ENCODE measurements at regions not wholly inside any gene's neighbourhood (a gene's known extent, or its start where the extent isn't known, plus 50 kb on each side); places are given as distances from the start of the nearest gene placed in this dataset.

DNA sequence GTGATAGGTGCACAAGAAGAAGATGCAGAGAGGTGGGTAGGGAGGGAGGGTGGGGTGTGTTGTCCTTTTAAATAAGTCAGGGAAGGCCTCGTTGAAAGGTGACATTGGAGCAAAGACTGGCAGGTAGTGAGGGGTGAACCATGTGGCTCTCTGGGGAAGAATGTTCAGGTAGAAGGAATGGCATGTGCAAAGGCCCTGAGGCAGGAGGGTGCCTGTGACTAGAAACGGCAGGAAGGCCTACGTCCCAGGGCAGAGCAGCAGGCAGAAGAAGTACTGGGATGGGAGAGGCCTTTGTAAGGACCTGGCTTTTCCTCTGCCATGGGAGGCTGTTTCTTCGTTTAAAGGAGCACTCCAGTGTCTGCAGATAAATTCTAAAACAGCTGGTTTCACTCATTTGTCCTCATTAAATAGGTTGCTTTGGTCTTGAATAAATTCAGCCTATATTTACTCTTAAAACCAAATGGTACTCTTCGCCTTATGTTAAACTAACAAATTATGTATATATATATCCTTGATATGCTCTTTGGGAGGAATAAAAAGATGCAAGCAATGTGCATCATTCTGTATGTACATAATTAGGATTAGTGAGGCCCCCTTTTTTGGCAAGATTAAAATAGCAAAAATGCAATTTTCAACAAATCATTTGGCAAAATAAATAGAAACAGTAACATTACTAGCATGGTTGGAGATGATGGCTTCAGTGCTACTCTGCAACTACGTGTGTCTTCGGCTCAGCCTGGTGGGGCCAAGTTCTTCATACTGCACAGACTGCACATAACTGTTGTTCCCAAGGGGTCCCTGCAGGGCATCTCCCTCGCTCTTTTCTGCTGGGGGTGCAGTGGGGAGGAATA is 151.4 kb downstream of the KLF13 start:
- H3K4me1 ChIP-seq (ENCODE audit: insufficient read depth, poor library complexity, severe bottlenecking): no peaks in the 10 kb centered on the region
- no peak overlapping the region for H3K27ac ChIP-seq (ENCODE audit: poor library complexity, severe bottlenecking)
- H3K4me3 ChIP-seq (ENCODE audit: severe bottlenecking): no peak overlapping the region
- peak; percentile 45 for DNase-seq (ENCODE audit: low spot score)
- no peak for TF ChIP-seq CTCF (IDR thresholded peaks at IDR 0.05; ENCODE audit: poor library complexity, severe bottlenecking)
- no peaks in the 10 kb centered on the region for H3K9me3 ChIP-seq (ENCODE audit: severe bottlenecking)
- peaks cover 14% of the 10 kb centered on the region for H3K27me3 ChIP-seq (ENCODE audit: insufficient read depth, poor library complexity, severe bottlenecking)
- no peak for ATAC-seq (ENCODE audit: low read depth)
- H3K36me3 ChIP-seq (ENCODE audit: low read depth): no peaks in the 10 kb centered on the region

- Histone ChIP-seq H3K9me3 (ENCODE audit: severe bottlenecking) (no peaks in the 10 kb centered on the region), H3K36me3 (ENCODE audit: low read depth) (no peaks in the 10 kb centered on the region), H3K4me3 (ENCODE audit: severe bottlenecking) (no peak overlapping the region), H3K27ac (ENCODE audit: poor library complexity, severe bottlenecking) (no peak overlapping the region), H3K4me1 (ENCODE audit: insufficient read depth, poor library complexity, severe bottlenecking) (no peaks in the 10 kb centered on the region), H3K27me3 (ENCODE audit: insufficient read depth, poor library complexity, severe bottlenecking) (peaks cover 14% of the 10 kb centered on the region)
- DNase-seq (ENCODE audit: low spot score) (peak; percentile 56), ATAC-seq (ENCODE audit: low read depth) (no peak)
- TF ChIP-seq CTCF (IDR thresholded peaks at IDR 0.05; ENCODE audit: poor library complexity, severe bottlenecking): no peak
Measured at GRCh38 chr15:31478702-31479221, 152.1 kb downstream of the KLF13 start.

DNA sequence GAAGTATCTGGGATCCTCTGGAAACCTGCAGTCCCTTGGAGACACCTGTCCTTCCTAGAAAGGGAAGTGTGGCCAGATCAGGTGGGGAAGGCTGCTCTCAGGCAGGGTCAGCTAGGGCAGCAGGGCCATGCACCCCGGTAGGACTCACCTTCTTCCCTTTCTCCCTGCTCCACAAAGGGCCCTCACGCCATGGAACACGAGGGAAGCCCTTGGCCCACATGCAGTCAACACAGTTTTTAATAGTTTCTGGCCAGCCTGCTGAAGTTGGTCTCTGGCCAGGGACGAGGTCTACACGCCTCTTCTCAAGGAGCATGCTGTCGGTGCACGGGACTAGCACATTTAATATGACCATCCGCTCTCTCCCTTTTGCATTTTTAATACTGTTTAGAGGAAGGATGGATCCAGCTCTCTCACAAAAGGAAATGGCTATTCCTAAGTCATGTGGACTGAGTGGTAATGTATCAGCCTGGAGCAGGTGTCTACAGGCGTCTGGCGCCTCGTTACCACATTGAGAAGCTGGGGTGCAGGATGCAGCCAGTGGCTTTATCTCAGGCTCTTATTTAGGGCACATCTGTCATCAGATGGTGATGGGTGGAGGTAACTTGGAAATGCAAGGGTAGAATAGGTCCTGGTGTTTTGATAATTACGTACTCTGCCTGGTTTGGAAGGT is 153.9 kb downstream of the KLF13 start:
- Histone ChIP-seq H3K4me3 (ENCODE audit: severe bottlenecking) (no peak overlapping the region), H3K9me3 (ENCODE audit: severe bottlenecking) (no peaks in the 10 kb centered on the region), H3K4me1 (ENCODE audit: insufficient read depth, poor library complexity, severe bottlenecking) (no peaks in the 10 kb centered on the region), H3K36me3 (ENCODE audit: low read depth) (no peaks in the 10 kb centered on the region), H3K27me3 (ENCODE audit: insufficient read depth, poor library complexity, severe bottlenecking) (peaks cover 14% of the 10 kb centered on the region), H3K27ac (ENCODE audit: poor library complexity, severe bottlenecking) (no peak overlapping the region)
- DNase-seq (ENCODE audit: low spot score) (peak; percentile 51), ATAC-seq (ENCODE audit: low read depth) (no peak)
- TF ChIP-seq CTCF (IDR thresholded peaks at IDR 0.05; ENCODE audit: poor library complexity, severe bottlenecking): no peak

GRCh38 chr15:31481142-31481541 is 154.5 kb downstream of the KLF13 start:
- Histone ChIP-seq H3K36me3 (ENCODE audit: low read depth) (no peaks in the 10 kb centered on the region), H3K4me1 (ENCODE audit: insufficient read depth, poor library complexity, severe bottlenecking) (no peaks in the 10 kb centered on the region), H3K27ac (ENCODE audit: poor library complexity, severe bottlenecking) (no peak overlapping the region), H3K9me3 (ENCODE audit: severe bottlenecking) (no peaks in the 10 kb centered on the region), H3K4me3 (ENCODE audit: severe bottlenecking) (no peak overlapping the region), H3K27me3 (ENCODE audit: insufficient read depth, poor library complexity, severe bottlenecking) (peaks cover 14% of the 10 kb centered on the region)
- no peak for TF ChIP-seq CTCF (IDR thresholded peaks at IDR 0.05; ENCODE audit: poor library complexity, severe bottlenecking)
- DNase-seq (ENCODE audit: low spot score) (no peak), ATAC-seq (ENCODE audit: low read depth) (no peak)
